ENCODE measurements at regions not wholly inside any gene's neighbourhood (a gene's known extent, or its start where the extent isn't known, plus 50 kb on each side); places are given as distances from the start of the nearest gene placed in this dataset.

GRCh38 chr20:5400164-5400762 is 83.5 kb upstream of the PROKR2 start:
- Histone ChIP-seq H3K9me3 (peaks cover 0 to 24% (median 5%) of the 10 kb centered on the region in 8 donors), H3K36me3 (no peaks in the 10 kb centered on the region), H3K27me3 (replicated peaks in 1 of 7) (no peaks in the 10 kb centered on the region), H3K27ac (no peak overlapping the region), H3K4me1 (no peaks in the 10 kb centered on the region), H3K4me3 (no peak overlapping the region)
- 31 to 68% (median 39%) methylated on average over 1 of the region's 1 CpG for WGBS, 5 donors
- intact Hi-C loops (cut with DNase I; ENCODE audit: low total_unique reads) = no loop called here
- no peak for DNase-seq
- TF ChIP-seq POLR2AphosphoS5 (IDR thresholded peaks at IDR 0.05) (no peak), POLR2A (IDR thresholded peaks at IDR 0.05) (no peak), CTCF (IDR thresholded peaks at IDR 0.05 in 8 of 11, conservative IDR thresholded peaks at IDR 0.05 in 3 of 11) (no peak)

GRCh38 chr20:5397393-5397792 is 80.6 kb upstream of the PROKR2 start:
- no peak overlapping the region for H3K4me3 ChIP-seq
- H3K36me3 ChIP-seq = no peaks in the 10 kb centered on the region
- H3K27ac ChIP-seq = no peak overlapping the region
- no peaks in the 10 kb centered on the region for H3K27me3 ChIP-seq (replicated peaks in 1 of 7)
- intact Hi-C loops (cut with DNase I; ENCODE audit: low total_unique reads) = no loop called here
- H3K9me3 ChIP-seq = peaks cover 0 to 3% (median 0%) of the 10 kb centered on the region in 8 donors
- H3K4me1 ChIP-seq = no peaks in the 10 kb centered on the region
- no peak for DNase-seq
- TF ChIP-seq POLR2AphosphoS5 (IDR thresholded peaks at IDR 0.05) (no peak), CTCF (IDR thresholded peaks at IDR 0.05 in 8 of 11, conservative IDR thresholded peaks at IDR 0.05 in 3 of 11) (no peak), POLR2A (IDR thresholded peaks at IDR 0.05) (no peak)
- whole genome bisulfite sequencing, 5 donors = 72 to 91% (median 82%) methylated on average over 2 of the region's 2 CpGs

- TF ChIP-seq POLR2AphosphoS5 (IDR thresholded peaks at IDR 0.05) = no peak
- TF ChIP-seq CTCF (IDR thresholded peaks at IDR 0.05 in 8 of 11, conservative IDR thresholded peaks at IDR 0.05 in 3 of 11) = no peak
- no peak for TF ChIP-seq POLR2A (IDR thresholded peaks at IDR 0.05)
- Histone ChIP-seq H3K4me3 (no peak overlapping the region), H3K27ac (no peak overlapping the region), H3K4me1 (no peaks in the 10 kb centered on the region), H3K36me3 (no peaks in the 10 kb centered on the region), H3K27me3 (replicated peaks in 1 of 7) (no peaks in the 10 kb centered on the region), H3K9me3 (peaks cover 0 to 3% (median 0%) of the 10 kb centered on the region in 8 donors)
- 64 to 82% (median 70%) methylated on average over 9 of the region's 9 CpGs for WGBS, 5 donors
- DNase-seq = no peak
- intact Hi-C loops (cut with DNase I; ENCODE audit: low total_unique reads) = no loop called here
Measured at GRCh38 chr20:5395932-5396727, 79.4 kb upstream of the PROKR2 start.

- Histone ChIP-seq H3K36me3 (no peaks in the 10 kb centered on the region), H3K4me1 (no peaks in the 10 kb centered on the region)
- WGBS, 5 donors = 35 to 61% (median 55%) methylated on average over 3 of the region's 3 CpGs
Measured at GRCh38 chr20:5393218-5393870, 76.6 kb upstream of the PROKR2 start.

More at GRCh38 chr20:5393218-5393870, 76.6 kb upstream of the PROKR2 start:
- H3K27me3 ChIP-seq (replicated peaks in 1 of 7) = peaks cover 0 to 3% (median 0%) of the 10 kb centered on the region in 7 donors
- H3K9me3 ChIP-seq = peaks cover 0 to 3% (median 0%) of the 10 kb centered on the region in 8 donors
- no peak overlapping the region for H3K4me3 ChIP-seq
- TF ChIP-seq POLR2A (IDR thresholded peaks at IDR 0.05) (no peak), POLR2AphosphoS5 (IDR thresholded peaks at IDR 0.05) (no peak), CTCF (IDR thresholded peaks at IDR 0.05 in 8 of 11, conservative IDR thresholded peaks at IDR 0.05 in 3 of 11) (no peak)
- no peak overlapping the region for H3K27ac ChIP-seq
- intact Hi-C loops (cut with DNase I; ENCODE audit: low total_unique reads) = no loop called here
- DNase-seq = no peak

Measured in spleen (tissue), 11 donors.